HepG2 (cell line): ENCODE measurements at regions not wholly inside any gene's neighbourhood (a gene's known extent, or its start where the extent isn't known, plus 50 kb on each side); places are given as distances from the start of the nearest gene placed in this dataset.

Experiments
- BRD4 ChIP-seq: sonication (generic); formaldehyde crosslinking; IDR thresholded peaks from 2 replicates; pipeline ENCODE4 v1.4.0; 2020; ENCODE audit warnings: missing genetic modification reagents
- HDAC2 ChIP-seq: sonication (generic); formaldehyde crosslinking; IDR thresholded peaks from 2 replicates; pipeline ENCODE4 v1.4.0; 2020; ENCODE audit warnings: missing genetic modification reagents
- NFE2L2 ChIP-seq: fragments of 150-350 bp; IDR thresholded peaks from 2 replicates; pipeline ENCODE4 v1.6.1; 2014; ENCODE audit warnings: low read length
- NFIC ChIP-seq: IDR thresholded peaks from 2 replicates; pipeline ENCODE4 v1.6.1; 2012; ENCODE audit warnings: mild to moderate bottlenecking, low read length, inconsistent platforms
- NR3C1 ChIP-seq: sonication (generic); formaldehyde crosslinking; IDR thresholded peaks from 2 replicates; pipeline ENCODE4 v1.4.0; 2020; ENCODE audit warnings: missing genetic modification reagents
- POLR2A ChIP-seq, 2 experiments: IDR thresholded peaks; 2 replicates each; pipeline ENCODE4 v1.6.1; 2011; ENCODE audit warnings: low read depth in 2 of 2, low read length in 2 of 2, mild to moderate bottlenecking in 1 of 2, moderate library complexity in 1 of 2; ENCODE audit not compliant: insufficient read depth in 1 of 2
- SETDB1 ChIP-seq: sonication (generic); formaldehyde crosslinking; IDR thresholded peaks from 2 replicates; pipeline ENCODE4 v1.5.1; 2020; ENCODE audit warnings: missing genetic modification reagents, mild to moderate bottlenecking, borderline replicate concordance
- SNAI1 ChIP-seq: sonication (generic); formaldehyde crosslinking; IDR thresholded peaks from 2 replicates; pipeline ENCODE4 v1.5.0; 2020; ENCODE audit warnings: mild to moderate bottlenecking, missing genetic modification reagents, borderline replicate concordance
- YY1 ChIP-seq: IDR thresholded peaks from 2 replicates; pipeline ENCODE4 v1.6.1; 2011; ENCODE audit warnings: low read length, low read depth, moderate library complexity, mild to moderate bottlenecking; ENCODE audit not compliant: insufficient read depth, insufficient replicate concordance
- ZNF274 ChIP-seq: sonication (generic); formaldehyde crosslinking; IDR thresholded peaks from 2 replicates; pipeline ENCODE4 v1.5.1; 2020; ENCODE audit warnings: mild to moderate bottlenecking, missing genetic modification reagents
- ZNF530 ChIP-seq: sonication (generic); formaldehyde crosslinking; IDR thresholded peaks from 2 replicates; pipeline ENCODE4 v1.5.0; 2020; ENCODE audit warnings: low read depth, mild to moderate bottlenecking, missing genetic modification reagents
- ZNF788 ChIP-seq: sonication (generic); formaldehyde crosslinking; IDR thresholded peaks from 2 replicates; pipeline ENCODE4 v1.5.0; 2020; ENCODE audit warnings: mild to moderate bottlenecking, missing genetic modification reagents, borderline replicate concordance
- TF ChIP-seq, protein P1 (sequence below): IDR thresholded peaks from 2 replicates; pipeline ENCODE4 v1.6.1; 2012; ENCODE audit warnings: inconsistent platforms
- TF ChIP-seq, protein P2 (sequence below): sonication (generic); formaldehyde crosslinking; IDR thresholded peaks from 2 replicates; pipeline ENCODE4 v1.5.0; 2020; ENCODE audit warnings: mild to moderate bottlenecking, missing genetic modification reagents, moderate library complexity

- TF ChIP-seq POLR2A (IDR thresholded peaks at IDR 0.05; ENCODE audit: insufficient read depth in 1 of 2, low read depth in 2 of 2, low read length in 2 of 2) (no peak), NFE2L2 (no peak), NFIC (no peak), BRD4 (CRISPR knock-in tag) (no peak), ZNF788 (CRISPR knock-in tag) (no peak), NR3C1 (no peak), YY1 (no peak), ZNF530 (CRISPR knock-in tag) (no peak), SNAI1 (no peak), HDAC2 (no peak), SETDB1 (CRISPR knock-in tag) (no peak), ZNF274 (CRISPR knock-in tag) (no peak)
- TF ChIP-seq, protein P1, sequence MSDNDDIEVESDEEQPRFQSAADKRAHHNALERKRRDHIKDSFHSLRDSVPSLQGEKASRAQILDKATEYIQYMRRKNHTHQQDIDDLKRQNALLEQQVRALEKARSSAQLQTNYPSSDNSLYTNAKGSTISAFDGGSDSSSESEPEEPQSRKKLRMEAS = no peak
- TF ChIP-seq, protein P2, sequence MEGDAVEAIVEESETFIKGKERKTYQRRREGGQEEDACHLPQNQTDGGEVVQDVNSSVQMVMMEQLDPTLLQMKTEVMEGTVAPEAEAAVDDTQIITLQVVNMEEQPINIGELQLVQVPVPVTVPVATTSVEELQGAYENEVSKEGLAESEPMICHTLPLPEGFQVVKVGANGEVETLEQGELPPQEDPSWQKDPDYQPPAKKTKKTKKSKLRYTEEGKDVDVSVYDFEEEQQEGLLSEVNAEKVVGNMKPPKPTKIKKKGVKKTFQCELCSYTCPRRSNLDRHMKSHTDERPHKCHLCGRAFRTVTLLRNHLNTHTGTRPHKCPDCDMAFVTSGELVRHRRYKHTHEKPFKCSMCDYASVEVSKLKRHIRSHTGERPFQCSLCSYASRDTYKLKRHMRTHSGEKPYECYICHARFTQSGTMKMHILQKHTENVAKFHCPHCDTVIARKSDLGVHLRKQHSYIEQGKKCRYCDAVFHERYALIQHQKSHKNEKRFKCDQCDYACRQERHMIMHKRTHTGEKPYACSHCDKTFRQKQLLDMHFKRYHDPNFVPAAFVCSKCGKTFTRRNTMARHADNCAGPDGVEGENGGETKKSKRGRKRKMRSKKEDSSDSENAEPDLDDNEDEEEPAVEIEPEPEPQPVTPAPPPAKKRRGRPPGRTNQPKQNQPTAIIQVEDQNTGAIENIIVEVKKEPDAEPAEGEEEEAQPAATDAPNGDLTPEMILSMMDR = no peak
These were observed 77.5 kb upstream of the GRB10 start for GRCh38 chr7:50860174-50860573.
